GM21515 (cell line): ENCODE measurements at regions not wholly inside any gene's neighbourhood (a gene's known extent, or its start where the extent isn't known, plus 50 kb on each side); places are given as distances from the start of the nearest gene placed in this dataset.
"Not testable (repeated sequence)": the region's sequence is repeated elsewhere in the genome, so short reads cannot be mapped to it uniquely, and the experiment has no call there.

Experiments used
- ATAC-seq: cut with Tn5 transposase; IDR thresholded peaks from one replicate; pipeline ENCODE4 v1.9.1; 2021; ENCODE audit not compliant: unreplicated experiment

DNA sequence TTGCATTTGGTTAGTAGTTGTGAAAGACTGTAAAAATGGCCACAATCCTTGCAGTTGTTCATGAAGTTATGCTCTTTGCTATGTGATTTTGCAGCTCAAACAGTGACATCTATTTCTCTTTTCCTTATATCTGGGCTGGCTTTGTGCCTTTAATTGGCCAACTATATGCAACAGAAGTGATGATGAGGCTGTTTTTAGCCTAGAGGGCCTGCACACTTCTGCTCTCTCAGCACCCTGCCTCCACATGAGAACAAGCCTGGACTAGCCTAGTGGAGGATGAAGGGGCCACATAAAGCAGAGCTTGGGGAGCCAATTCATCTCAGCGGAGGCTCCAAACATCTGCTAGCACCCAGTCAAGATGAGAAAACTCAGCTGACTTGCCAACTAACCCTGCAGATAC is 339.8 kb downstream of the OMA1 start:
- ATAC-seq, result no peak

DNA sequence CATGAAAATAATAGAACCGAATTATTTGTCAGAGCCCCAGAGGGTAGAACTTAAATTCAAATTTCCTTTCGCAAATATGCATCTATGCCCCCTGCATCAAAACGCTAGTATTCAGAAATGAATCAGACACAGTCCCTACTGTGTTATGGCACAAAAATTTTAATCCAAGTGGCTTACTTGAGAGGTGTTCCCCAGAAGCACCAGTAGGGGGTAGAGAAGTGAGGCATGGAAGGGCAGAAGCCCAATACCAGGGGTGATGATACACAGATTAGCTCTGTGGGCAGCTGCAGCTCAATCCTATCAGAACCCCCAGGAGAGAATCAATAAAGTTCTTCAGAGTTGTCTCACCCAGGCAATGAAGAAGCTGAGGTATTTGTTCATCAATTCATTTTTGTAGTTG is 342.2 kb downstream of the OMA1 start:
- no peak for ATAC-seq

DNA sequence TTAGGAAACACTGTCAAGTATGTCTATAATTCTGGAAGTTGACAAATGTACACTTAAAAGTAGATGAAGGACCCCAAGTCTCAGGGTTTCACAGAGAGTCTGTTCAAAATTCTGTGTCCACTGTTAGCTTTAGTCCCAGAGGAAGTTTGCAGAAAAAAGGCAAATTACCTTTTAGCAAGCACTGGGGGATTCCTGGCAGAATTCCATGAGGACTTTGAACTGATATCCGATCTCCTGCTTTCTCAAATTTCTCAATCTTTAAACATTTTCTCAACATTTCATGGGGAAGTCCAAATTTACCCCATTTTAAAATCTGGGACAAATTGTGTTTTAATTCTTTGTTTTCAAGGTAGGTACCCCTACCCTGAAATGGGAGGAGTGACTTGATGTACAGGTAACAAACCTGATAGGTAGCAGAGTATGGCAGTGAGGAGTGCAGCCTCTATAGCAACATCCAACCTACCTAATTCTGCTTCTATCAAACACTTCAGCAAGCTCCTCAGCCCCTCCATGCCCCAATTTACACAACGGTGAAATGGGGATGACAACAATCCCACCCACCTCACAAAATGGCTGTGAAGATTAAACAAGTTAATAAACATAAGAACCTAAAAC is 344.9 kb downstream of the OMA1 start:
- ATAC-seq, result no peak

DNA sequence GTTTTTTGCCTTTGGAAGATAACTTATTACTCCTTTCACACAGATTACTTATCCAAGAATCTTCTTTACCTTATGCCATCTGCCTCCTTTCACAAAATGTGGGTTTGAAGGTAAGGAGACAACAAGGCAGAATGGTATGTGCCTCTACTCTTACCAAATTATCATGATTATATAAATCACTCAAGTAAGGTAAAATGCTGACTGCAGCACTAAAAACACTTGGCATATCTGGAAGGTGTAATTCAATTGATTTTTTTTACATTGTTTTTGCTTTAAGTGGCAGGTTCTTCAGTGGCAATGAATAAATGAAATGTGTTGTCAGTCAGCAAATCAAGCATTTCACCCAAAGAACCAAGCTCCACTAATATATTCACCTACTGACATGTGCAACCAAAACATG is 346.1 kb downstream of the OMA1 start:
- no peak for ATAC-seq

DNA sequence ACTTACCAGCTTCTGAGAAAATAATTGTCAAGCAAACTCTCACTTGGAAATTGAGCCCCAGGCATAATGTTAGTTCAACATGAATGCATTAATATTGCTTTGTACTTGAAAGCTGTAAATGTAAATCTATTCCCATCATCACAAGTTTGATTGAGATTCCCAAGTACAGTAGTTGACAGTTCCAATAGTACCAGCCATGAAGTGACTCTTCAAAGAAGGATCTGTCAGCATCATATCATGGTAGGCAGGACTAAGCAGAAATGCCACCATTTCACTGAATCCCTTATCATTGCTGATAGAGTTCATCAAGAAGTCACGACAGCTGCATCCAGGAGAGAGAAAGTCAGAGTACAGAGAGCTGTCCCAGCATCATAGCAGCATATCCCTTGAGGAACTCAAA is 348.7 kb downstream of the OMA1 start:
- ATAC-seq, result no peak

DNA sequence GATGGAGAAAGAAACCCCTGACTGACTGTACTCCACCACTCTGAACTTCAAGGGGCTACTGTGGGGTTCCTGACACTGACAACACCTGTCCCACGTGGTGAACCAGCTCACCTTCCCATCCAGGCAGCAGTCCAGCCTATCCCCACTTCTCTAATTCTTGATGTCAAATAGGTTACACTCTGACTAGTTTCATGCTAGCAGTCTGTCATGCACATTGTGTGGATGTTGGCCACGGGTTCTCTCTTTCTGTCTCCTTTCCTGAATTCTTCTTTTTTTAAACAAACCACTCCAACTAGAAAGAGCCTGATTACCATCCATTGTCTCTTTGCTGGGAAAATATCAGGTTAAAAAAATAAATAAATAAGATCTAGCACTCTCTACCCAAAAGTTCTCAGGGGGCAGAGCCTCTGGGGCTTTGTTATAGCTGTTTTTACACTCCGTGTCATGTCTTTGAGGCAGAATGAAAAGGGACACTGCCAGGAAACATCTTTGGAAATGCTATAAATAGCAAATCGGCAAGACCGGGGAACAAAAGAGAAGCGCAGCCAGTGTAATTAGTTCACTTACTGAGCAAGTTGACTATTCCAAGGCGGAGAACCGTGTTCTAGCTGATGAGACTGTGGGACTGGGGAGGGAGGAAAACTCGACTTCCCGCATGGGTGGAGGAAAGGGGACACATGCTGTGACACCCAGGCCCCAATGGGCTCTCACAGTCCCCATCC is 356.1 kb downstream of the OMA1 start:
- no peak for ATAC-seq

DNA sequence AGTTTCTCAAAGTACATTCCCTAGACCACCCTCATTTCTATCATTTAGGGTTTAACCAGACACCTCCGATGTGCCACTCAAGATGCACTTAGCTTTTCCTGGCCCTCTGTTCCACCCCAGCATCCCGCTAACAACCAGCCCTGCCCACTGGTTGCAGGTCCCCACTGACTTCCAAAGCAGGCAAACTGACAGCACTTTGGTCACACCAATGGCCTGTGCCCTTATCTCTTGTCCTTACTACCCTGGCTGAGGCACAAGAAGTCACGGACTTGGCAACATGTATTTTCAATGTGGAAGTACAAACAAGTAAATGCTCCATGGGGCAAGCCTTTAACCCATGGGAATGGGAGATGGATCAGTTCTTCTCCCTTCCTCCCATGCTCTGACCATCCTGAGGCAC is 357.1 kb downstream of the OMA1 start:
- ATAC-seq, result no peak

DNA sequence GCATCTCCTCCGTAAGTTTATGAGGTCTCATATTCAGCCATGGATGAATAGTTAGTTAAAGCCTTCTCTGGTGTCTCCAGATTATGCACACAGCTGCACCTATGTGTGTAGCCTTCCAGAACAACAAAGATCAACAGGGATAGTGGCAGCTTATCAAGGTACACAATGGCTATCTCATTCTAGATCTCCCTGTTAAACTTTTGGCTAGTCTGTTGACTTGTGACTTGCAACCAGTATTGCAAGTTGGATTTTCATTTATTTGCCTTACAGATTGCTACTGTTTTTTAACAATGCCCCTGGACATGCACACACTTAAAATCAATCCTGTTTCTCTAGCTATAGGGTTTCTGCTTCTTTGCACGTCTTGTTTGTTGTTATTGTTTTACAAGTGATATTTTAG is 363.2 kb downstream of the OMA1 start:
- ATAC-seq, result no peak

DNA sequence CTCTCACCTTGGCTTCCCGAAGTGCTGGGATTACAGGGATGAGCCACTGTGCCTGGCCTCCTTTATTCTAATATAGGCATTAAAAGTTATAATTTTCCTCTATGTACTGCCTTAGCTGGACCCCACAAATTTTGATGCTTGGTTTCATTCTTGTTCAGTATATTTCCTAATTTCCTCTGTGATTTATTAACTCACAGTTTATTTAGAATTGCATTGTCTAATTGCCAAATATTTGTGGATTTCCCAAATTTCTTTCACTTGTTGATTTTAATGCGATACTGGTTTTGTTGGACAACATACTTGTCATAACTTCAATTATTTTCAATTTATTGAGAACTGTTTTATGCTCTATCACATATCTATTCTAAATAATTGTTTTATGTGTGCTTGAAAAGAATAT is 366.0 kb downstream of the OMA1 start:
- ATAC-seq, result no peak

DNA sequence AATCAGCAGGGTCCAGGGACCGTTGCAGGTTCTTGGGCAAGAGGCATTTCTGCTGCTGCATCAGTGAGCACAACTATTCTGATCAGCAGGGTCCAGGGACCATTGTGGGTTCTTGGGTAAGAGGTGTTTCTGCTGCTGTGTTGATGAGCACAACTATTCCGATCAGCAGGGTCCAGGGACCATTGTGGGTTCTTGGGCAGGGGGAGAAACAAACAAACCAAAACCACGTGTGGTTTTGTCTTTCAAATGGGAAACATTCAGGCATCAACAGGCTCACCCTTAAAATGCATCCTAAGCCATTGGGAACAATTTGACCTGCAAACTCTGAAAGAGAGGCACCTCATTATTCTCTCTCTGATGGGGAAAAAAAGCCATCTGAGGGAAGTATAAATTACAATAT is 377.4 kb downstream of the OMA1 start:
- not testable (repeated sequence) for ATAC-seq

DNA sequence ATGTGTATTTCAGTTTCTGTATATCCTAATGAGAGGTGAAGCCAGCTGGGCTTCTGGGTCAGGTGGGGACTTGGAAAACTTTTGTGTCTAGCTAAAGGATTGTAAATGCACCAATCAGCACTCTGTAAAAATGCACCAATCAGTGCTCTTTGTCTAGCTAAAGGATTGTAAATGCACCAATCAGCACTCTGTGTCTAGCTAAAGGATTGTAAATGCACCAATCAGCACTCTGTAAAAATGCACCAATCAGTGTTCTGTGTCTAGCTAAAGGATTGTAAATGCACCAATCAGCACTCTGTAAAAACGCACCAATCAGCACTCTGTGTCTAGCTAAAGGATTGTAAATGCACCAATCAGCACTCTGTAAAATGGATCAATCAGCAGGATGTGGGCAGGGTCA is 379.4 kb downstream of the OMA1 start:
- ATAC-seq, result not testable (repeated sequence)

DNA sequence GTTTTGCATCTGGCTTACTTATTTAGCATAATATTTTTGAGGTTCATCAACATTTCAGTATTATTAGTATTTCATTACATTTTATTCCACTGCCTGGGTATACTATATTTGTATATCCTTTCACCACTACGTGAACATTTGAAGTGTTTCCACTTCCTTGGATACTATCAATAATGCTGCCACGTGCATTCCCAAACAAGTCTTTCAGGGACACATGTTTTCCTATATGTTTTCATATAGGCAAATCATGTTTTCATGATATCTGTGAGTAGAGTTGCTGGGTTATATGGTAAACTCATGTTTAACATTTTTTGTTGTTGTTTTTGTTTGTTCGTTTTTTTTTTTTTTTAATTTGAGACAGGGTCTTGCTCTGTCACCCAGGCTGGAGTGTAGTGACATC is 380.1 kb downstream of the OMA1 start:
- ATAC-seq, result no peak

DNA sequence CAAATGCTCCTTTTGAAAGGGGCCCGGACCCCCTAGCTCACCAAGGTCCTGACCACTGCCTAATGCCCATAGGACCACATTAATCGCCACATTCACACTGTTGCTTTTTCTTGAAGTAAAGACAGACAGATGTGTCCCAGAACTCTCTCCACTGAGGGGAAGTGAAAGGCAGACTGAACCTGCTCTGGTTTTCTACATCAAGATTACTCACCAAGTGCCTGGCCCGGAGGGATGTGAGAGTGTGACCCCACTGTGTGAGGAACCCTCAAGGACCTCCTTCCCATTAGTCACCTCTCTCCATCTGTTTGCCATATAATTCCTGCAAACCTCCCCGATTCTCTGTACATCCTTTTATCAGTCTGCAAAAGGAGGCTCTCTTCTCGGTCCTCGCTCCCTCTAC is 381.5 kb downstream of the OMA1 start:
- ATAC-seq, result no peak

DNA sequence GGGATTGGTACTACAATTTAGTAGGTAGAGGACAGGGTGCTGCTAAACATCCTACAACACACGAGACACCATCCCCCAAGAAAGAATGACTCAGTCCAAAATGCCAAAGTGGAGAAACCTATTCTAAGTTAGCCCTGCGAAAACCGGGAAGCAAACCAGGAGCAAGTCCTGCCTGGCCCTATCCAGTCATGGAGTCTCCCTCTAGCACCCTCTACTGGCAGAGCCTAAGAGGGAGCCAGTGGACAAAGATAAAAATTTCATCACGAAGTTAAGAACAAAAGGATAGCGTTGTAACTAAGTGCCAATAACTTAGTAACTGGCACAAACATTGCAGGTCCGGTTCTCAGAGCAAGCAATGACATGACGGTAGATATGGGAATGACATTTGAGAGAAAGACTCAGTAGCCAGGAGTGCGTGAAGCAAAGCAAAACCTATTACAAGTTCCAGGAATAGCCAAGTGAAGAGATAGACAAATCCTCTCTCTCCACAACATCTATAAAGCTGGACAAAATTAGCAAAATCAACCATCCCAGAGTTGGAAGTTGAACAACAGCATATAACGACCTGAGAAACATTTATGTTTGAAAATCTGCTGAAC is 383.5 kb downstream of the OMA1 start:
- no peak for ATAC-seq

DNA sequence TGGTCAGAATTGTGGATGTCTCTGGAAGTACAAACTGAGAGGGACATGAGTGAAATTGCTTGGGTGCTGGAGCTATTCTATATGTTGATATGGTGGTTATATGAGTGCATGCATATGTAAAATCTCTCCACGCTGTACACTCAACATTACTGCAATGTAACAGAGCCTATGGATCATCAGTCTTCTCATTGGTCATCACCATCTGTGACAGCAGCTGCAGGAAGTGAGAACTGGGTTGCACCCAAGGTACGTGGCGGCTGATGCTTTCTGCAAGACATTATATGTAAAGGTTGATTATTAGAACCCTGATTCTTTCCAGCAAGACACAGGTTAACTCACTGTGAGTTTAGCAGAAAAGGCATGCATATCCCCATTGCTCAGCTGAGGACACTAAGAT is 387.1 kb downstream of the OMA1 start:
- no peak for ATAC-seq

DNA sequence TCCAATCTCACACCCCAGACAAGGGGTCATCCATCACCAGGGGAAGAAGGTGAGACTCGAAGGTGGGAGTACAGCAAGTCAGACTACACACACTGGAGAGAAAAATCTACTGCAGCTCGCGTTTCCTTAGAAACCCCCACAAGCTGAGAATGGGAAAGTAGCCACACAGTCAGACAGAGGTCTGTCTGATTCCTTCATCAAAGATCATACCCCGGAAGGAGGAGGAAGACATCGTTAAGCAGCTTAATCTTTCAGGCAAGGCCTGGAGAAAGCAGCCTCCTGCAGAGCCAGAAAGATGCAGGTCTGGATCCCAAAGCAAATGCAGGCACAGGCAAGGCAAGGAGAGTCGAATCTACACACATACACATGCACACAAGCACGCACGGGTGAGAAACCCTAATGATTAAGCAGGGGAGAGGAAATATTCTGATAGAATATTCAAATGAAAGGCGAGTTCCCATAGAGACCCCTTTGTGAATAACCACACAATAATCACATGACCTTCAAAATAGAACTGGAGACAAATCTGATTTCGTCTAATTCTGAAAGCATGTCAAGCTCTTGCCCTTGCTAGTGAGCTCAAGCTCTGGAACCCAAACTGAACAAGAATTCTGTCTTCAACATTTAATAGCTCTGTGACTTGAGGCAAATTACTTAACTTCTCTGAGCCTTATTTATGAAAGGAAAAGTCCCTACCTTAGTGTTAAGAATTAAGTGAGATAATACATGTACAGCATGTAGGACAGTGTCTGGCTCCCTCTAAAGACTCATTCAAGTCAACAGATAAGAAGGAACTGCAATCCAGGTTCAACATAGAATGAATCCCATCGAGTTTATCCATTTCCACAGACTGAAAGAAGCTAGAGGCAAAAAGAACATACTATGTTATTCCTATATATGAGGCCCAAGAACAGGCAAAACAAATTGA is 387.8 kb downstream of the OMA1 start:
- no peak for ATAC-seq

DNA sequence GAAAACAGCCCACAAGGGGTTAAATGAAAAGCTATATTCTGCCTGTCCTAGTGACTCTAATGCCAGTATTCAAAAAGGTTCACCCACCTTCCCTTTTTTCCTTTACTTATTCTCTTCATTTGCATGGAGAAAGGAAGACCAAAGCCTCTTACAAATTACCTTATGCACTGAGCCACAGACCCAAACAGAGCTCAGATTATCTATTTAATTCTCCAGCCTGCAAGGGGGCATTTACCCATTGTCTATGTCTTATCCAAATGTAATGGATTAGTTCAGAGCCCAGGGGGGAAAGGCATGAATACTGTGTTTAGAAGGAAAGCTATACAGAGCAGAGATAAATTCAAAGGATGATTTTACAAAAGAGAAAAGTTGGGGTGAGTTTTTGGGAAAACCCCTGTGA is 388.5 kb downstream of the OMA1 start:
- ATAC-seq, result no peak

DNA sequence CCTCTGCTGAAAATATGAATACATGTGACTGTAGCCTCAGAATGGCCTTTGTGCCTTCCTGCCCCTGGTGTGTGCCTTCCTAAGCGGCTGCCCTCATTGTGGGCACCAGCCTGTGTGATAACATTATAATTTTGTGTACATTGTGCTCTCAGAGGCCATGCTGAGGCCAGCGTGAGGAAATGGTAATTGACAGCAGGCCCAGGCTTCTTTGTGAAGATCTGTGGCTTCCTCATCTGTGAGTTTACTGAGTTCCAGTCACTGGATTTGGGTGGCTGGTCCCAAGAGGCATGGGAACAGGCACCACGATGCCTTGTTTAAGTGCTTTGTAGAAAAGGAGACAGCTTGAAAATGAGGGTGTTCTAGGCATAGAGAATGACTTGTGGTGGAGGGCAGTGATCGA is 389.3 kb downstream of the OMA1 start:
- no peak for ATAC-seq

DNA sequence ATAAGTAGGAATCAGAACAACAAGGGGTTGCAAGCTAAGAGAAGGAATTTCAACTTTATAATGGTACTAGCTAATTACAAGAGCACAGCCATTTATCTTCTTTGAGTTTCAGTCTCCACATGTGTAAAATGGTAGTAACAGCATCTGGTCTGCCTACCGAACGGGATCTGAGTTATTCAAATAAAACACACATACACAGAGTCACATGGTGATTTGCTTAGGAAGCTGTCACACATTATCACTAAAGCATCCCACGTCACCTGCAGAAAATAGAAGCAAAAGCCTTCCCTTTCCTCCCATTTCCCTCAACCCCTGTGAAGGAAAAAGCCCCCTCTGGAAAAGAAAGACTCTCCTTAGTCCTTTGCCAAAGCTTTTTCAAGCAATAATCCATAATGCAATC is 389.7 kb downstream of the OMA1 start:
- ATAC-seq, result no peak

DNA sequence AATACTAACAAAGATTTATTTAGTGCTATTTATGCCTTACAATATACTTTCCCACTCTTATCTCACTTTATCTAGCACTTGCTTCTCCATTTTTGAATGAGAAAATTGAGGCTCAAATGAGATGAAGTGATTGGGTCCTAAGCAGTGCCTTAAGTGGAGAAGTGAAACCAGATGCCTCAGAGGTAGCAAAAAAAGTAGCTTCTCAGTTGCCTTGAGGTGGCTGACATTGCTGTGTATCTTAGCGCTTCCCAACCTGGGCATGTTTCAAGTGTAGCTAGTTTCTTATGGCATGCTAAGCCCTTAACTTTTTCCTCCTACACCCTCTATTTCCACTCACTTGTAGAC is 390.4 kb downstream of the OMA1 start:
- no peak for ATAC-seq

DNA sequence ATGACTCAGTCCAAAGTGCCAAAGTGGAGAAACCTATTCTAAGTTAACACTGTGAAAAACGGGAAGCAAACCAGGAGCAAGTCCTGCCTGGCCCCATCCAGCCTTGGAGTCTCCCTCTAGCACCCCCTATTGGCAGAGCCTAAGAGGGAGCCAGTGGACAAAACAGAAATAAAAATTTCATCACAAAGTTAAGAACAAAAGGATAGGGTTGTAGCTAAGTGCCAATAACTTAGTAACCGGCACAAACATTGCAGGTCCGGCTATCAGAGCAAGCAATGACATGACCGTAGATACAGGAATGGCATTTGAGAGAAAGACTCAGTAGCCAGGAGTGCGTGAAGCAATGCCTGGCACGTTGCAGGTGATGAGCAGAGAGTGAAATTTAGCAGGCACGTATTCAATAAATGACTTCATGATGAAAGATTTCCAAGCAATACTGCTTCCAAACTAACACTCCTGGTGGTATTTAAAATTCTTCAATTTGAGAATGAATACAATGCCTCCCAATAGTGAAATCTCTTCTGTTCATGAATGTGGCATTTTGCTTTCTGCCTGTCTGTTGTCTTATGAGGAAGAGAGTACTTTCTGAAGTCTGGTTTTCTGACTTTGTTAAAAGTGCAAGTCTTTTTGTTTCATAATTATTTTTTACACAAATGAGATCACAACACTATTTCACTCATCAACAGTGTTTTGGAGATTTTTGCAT is 391.0 kb downstream of the OMA1 start:
- no peak for ATAC-seq
